ENCODE measurements at regions not wholly inside any gene's neighbourhood (a gene's known extent, or its start where the extent isn't known, plus 50 kb on each side); places are given as distances from the start of the nearest gene placed in this dataset.

DNA sequence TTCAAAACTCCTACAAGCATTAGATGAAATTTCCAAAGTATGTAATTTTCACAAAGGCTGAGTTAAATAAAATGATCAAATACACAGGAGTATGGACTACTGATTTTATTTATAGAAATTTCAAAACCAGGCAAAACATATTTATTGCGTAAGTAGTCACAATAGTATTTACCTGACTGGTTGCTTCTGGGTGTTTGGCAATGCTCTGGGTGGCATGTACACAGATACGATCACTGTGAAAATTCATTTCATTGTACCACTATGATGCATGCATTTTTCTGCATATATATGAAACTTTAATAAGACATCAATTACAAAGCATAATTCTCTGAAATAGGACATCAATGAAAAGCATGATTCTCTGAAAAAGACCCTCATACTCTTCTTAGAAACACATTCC, 384.2 kb downstream of the TLL1 start:
- POLR2A ChIA-PET = no interaction called here
- Histone ChIP-seq H2AFZ (ENCODE audit: low read depth, low read length, poor library complexity, severe bottlenecking) (no peak overlapping the region), H3K9me3 (ENCODE audit: control insufficient read depth in 1 of 2, insufficient read depth in 1 of 2, low read depth in 1 of 2, low read length in 2 of 2) (no peaks in the 10 kb centered on the region), H3K4me2 (ENCODE audit: low read length) (no peak overlapping the region), H4K20me1 (ENCODE audit: insufficient read depth) (no peaks in the 10 kb centered on the region), H3K9ac (ENCODE audit: low read length) (no peak overlapping the region), H3K27ac (ENCODE audit: low read depth, low read length) (no peak overlapping the region), H3K4me1 (ENCODE audit: control insufficient read depth in 1 of 2, insufficient read depth in 2 of 2, low read length in 2 of 2) (no peaks in the 10 kb centered on the region), H3K27me3 (ENCODE audit: insufficient read depth, low read length) (no peaks in the 10 kb centered on the region), H3K79me2 (ENCODE audit: insufficient read depth, low read length) (no peaks in the 10 kb centered on the region), H3K9me2 (ENCODE audit: insufficient read depth) (no peaks in the 10 kb centered on the region), H3K4me3 (replicated peaks in 1 of 2; ENCODE audit: low read depth in 1 of 2, low read length in 2 of 2) (no peak overlapping the region), H3K36me3 (ENCODE audit: control insufficient read depth in 1 of 2, insufficient read depth in 2 of 2, low read length in 2 of 2) (no peaks in the 10 kb centered on the region)
- TF ChIP-seq JUND (IDR thresholded peaks at IDR 0.05) = no peak
- no peak for TF ChIP-seq EZH2 (IDR thresholded peaks at IDR 0.05)
- intact Hi-C loops (cut with micrococcal nuclease) = no loop called here
- no peak for DNase-seq (ENCODE audit: low read depth, low spot score)
- no peak for ATAC-seq
- RAD21 ChIA-PET (ENCODE audit: low non-redundant PET in 1 of 2, low total read pairs in 2 of 2, uncharacterized antibody in 2 of 2, unreplicated experiment in 2 of 2) = no interaction called here
- CTCF ChIA-PET = interaction anchor here (2.0 kb wide), 1 partner anchor 91 kb away, joined by 6 read pairs; no protein-coding TSS in a partner anchor
- BruUV-seq (replicated peaks) = no TSS peak

- H4K20me1 ChIP-seq (ENCODE audit: insufficient read depth) = no peaks in the 10 kb centered on the region
- TF ChIP-seq, protein P1, sequence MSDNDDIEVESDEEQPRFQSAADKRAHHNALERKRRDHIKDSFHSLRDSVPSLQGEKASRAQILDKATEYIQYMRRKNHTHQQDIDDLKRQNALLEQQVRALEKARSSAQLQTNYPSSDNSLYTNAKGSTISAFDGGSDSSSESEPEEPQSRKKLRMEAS (IDR thresholded peaks at IDR 0.05) = no peak
- TF ChIP-seq EGR1 (IDR thresholded peaks at IDR 0.05; ENCODE audit: low read depth) (no peak), EZH2 (IDR thresholded peaks at IDR 0.05) (no peak), SP1 (IDR thresholded peaks at IDR 0.05; ENCODE audit: low read depth) (no peak), SIN3A (IDR thresholded peaks at IDR 0.05; ENCODE audit: low read depth) (no peak), JUND (IDR thresholded peaks at IDR 0.05) (no peak), ATF3 (IDR thresholded peaks at IDR 0.05) (no peak), YY1 (IDR thresholded peaks at IDR 0.05; ENCODE audit: extremely low read depth, insufficient replicate concordance, low read depth, low read length) (no peak), RAD21 (IDR thresholded peaks at IDR 0.05; ENCODE audit: low read depth) (no peak)
- TF ChIP-seq, protein P2, sequence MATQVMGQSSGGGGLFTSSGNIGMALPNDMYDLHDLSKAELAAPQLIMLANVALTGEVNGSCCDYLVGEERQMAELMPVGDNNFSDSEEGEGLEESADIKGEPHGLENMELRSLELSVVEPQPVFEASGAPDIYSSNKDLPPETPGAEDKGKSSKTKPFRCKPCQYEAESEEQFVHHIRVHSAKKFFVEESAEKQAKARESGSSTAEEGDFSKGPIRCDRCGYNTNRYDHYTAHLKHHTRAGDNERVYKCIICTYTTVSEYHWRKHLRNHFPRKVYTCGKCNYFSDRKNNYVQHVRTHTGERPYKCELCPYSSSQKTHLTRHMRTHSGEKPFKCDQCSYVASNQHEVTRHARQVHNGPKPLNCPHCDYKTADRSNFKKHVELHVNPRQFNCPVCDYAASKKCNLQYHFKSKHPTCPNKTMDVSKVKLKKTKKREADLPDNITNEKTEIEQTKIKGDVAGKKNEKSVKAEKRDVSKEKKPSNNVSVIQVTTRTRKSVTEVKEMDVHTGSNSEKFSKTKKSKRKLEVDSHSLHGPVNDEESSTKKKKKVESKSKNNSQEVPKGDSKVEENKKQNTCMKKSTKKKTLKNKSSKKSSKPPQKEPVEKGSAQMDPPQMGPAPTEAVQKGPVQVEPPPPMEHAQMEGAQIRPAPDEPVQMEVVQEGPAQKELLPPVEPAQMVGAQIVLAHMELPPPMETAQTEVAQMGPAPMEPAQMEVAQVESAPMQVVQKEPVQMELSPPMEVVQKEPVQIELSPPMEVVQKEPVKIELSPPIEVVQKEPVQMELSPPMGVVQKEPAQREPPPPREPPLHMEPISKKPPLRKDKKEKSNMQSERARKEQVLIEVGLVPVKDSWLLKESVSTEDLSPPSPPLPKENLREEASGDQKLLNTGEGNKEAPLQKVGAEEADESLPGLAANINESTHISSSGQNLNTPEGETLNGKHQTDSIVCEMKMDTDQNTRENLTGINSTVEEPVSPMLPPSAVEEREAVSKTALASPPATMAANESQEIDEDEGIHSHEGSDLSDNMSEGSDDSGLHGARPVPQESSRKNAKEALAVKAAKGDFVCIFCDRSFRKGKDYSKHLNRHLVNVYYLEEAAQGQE (IDR thresholded peaks at IDR 0.05; ENCODE audit: low read depth) = no peak
- TF ChIP-seq, protein P3, sequence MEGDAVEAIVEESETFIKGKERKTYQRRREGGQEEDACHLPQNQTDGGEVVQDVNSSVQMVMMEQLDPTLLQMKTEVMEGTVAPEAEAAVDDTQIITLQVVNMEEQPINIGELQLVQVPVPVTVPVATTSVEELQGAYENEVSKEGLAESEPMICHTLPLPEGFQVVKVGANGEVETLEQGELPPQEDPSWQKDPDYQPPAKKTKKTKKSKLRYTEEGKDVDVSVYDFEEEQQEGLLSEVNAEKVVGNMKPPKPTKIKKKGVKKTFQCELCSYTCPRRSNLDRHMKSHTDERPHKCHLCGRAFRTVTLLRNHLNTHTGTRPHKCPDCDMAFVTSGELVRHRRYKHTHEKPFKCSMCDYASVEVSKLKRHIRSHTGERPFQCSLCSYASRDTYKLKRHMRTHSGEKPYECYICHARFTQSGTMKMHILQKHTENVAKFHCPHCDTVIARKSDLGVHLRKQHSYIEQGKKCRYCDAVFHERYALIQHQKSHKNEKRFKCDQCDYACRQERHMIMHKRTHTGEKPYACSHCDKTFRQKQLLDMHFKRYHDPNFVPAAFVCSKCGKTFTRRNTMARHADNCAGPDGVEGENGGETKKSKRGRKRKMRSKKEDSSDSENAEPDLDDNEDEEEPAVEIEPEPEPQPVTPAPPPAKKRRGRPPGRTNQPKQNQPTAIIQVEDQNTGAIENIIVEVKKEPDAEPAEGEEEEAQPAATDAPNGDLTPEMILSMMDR (IDR thresholded peaks at IDR 0.05 in 2 of 3, conservative IDR thresholded peaks at IDR 0.05 in 1 of 3; ENCODE audit: borderline replicate concordance in 1 of 3, insufficient read depth in 1 of 3, low read depth in 2 of 3, low read length in 2 of 3) = no peak
- ChIA-PET RAD21 (ENCODE audit: low non-redundant PET in 1 of 2, low total read pairs in 2 of 2, uncharacterized antibody in 2 of 2, unreplicated experiment in 2 of 2) (no interaction called here), POLR2A (no interaction called here), CTCF (interaction anchor here (2.0 kb wide), 1 partner anchor 92 kb away, joined by 6 read pairs; no protein-coding TSS in a partner anchor)
- no peaks in the 10 kb centered on the region for H3K4me1 ChIP-seq (ENCODE audit: control insufficient read depth in 1 of 2, insufficient read depth in 2 of 2, low read length in 2 of 2)
- H2AFZ ChIP-seq (ENCODE audit: low read depth, low read length, poor library complexity, severe bottlenecking) = no peak overlapping the region
- H3K79me2 ChIP-seq (ENCODE audit: insufficient read depth, low read length) = no peaks in the 10 kb centered on the region
- ATAC-seq (no peak), DNase-seq (ENCODE audit: low read depth, low spot score) (no peak)
- intact Hi-C loops (cut with micrococcal nuclease) = no loop called here
- H3K27me3 ChIP-seq (ENCODE audit: insufficient read depth, low read length) = no peaks in the 10 kb centered on the region
- no peak overlapping the region for H3K4me2 ChIP-seq (ENCODE audit: low read length)
- H3K9me3 ChIP-seq (ENCODE audit: control insufficient read depth in 1 of 2, insufficient read depth in 1 of 2, low read depth in 1 of 2, low read length in 2 of 2) = no peaks in the 10 kb centered on the region
- BruUV-seq (replicated peaks) = no TSS peak
- H3K9ac ChIP-seq (ENCODE audit: low read length) = no peak overlapping the region
- no peak overlapping the region for H3K27ac ChIP-seq (ENCODE audit: low read depth, low read length)
- H3K36me3 ChIP-seq (ENCODE audit: control insufficient read depth in 1 of 2, insufficient read depth in 2 of 2, low read length in 2 of 2) = no peaks in the 10 kb centered on the region
- H3K4me3 ChIP-seq (replicated peaks in 1 of 2; ENCODE audit: low read depth in 1 of 2, low read length in 2 of 2) = no peak overlapping the region
- H3K9me2 ChIP-seq (ENCODE audit: insufficient read depth) = no peaks in the 10 kb centered on the region
Observed at GRCh38 chr4:166257891-166258290, 384.9 kb downstream of the TLL1 start.

Data from HCT116 (cell line).